Ascending aorta (tissue), 2 donors: ENCODE measurements at regions not wholly inside any gene's neighbourhood (a gene's known extent, or its start where the extent isn't known, plus 50 kb on each side); places are given as distances from the start of the nearest gene placed in this dataset.
"Not testable (repeated sequence)": the region's sequence is repeated elsewhere in the genome, so short reads cannot be mapped to it uniquely, and the experiment has no call there.

Experiments used
- DNase-seq, 2 donors: peaks; one replicate each; pipeline ENCODE4 v3.0.0-alpha.2; 2019; ENCODE audit warnings: low spot score in 2 of 2
- H3K27ac ChIP-seq, 2 donors: fragments of 200-600 bp; sonication (generic); one replicate each; pipeline ENCODE4 v1.5.1; 2016 to 2017; ENCODE audit warnings: mild to moderate bottlenecking in 1 of 2
- H3K27me3 ChIP-seq: fragments of 200-600 bp; sonication (generic); one replicate; pipeline ENCODE4 v1.5.1; 2017
- H3K36me3 ChIP-seq, 2 donors: fragments of 200-600 bp; sonication (generic); one replicate each; pipeline ENCODE4 v1.5.1; 2016
- H3K4me1 ChIP-seq, 2 donors: fragments of 200-600 bp; sonication (generic); one replicate each; pipeline ENCODE4 v1.5.1; 2016 to 2017; ENCODE audit warnings: mild to moderate bottlenecking in 1 of 2
- H3K4me3 ChIP-seq, 2 donors: fragments of 200-600 bp; sonication (generic); one replicate each; pipeline ENCODE4 v1.5.1; 2016 to 2017; ENCODE audit warnings: mild to moderate bottlenecking in 1 of 2
- H3K9me3 ChIP-seq, 2 donors: fragments of 200-600 bp; sonication (generic); one replicate each; pipeline ENCODE4 v1.5.1; 2016
- intact Hi-C: fragments of 100-400 bp; cut with DNase I; formaldehyde crosslinking; loops from one replicate; pipeline ENCODE4 v1.15.1; 2023
- TF ChIP-seq, protein P1 (sequence below), 3 experiments: fragments of 200-600 bp in 2 of 3; fragments of 450-650 bp in 1 of 3; sonication (generic) in 2 of 3; IDR thresholded peaks; one replicate each; pipeline ENCODE4 v1.5.1; 2016 to 2019; ENCODE audit warnings: antibody characterized with exemption in 3 of 3, mild to moderate bottlenecking in 1 of 3, moderate library complexity in 1 of 3

DNA sequence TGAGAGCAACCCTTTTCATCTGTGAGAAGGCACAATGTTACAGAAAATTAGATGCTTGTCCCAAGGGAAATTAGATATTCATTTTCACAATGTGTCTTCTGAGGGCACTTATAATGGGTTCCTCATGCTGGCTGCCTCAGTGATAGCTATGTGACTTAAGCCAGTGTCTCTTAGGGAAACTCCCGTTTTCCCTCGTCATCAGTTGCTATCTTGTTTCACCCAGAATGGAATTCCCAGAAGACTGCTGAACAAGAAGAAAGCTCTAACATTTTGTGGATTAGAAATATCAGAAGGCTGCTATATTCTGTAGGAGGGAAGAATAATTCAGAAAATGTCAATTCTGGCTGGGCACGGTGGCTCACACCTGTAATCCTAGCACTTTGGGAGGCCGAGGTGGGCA lies 67.9 kb upstream of the WDR72 start:
- intact Hi-C loops: no loop called here
- TF ChIP-seq, protein P1, sequence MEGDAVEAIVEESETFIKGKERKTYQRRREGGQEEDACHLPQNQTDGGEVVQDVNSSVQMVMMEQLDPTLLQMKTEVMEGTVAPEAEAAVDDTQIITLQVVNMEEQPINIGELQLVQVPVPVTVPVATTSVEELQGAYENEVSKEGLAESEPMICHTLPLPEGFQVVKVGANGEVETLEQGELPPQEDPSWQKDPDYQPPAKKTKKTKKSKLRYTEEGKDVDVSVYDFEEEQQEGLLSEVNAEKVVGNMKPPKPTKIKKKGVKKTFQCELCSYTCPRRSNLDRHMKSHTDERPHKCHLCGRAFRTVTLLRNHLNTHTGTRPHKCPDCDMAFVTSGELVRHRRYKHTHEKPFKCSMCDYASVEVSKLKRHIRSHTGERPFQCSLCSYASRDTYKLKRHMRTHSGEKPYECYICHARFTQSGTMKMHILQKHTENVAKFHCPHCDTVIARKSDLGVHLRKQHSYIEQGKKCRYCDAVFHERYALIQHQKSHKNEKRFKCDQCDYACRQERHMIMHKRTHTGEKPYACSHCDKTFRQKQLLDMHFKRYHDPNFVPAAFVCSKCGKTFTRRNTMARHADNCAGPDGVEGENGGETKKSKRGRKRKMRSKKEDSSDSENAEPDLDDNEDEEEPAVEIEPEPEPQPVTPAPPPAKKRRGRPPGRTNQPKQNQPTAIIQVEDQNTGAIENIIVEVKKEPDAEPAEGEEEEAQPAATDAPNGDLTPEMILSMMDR (IDR thresholded peaks at IDR 0.05): no peak
- no peaks in the 10 kb centered on the region for H3K27me3 ChIP-seq
- no peak for DNase-seq
- no peak overlapping the region for H3K4me3 ChIP-seq
- H3K9me3 ChIP-seq: no peaks in the 10 kb centered on the region
- H3K4me1 ChIP-seq: peaks cover 0 to 2% of the 10 kb centered on the region in 2 donors
- H3K27ac ChIP-seq: no peak overlapping the region
- H3K36me3 ChIP-seq: no peaks in the 10 kb centered on the region

DNA sequence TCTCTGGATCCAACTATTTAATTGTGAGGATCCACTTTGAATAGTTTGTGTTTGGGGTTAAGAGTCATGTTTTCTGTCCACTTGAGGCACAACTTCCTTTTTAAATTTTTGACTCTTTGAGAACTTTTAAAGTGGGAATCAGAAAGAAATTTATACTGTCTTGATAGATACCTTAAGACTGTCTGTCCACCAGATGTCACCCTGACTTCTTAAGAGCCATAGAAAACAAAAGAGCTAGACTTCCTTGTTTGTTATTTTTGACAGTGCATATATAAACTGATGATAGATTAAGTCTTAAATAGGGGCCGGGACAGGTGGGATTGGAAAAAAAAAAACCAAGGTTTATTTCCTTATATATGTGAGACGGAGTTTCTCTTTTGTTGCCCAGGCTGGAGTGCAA lies 52.1 kb upstream of the WDR72 start:
- H3K27ac ChIP-seq: no peak overlapping the region
- H3K4me3 ChIP-seq: no peak overlapping the region
- TF ChIP-seq, protein P1 (IDR thresholded peaks at IDR 0.05): peak in 1 of 3 experiments; percentile 29
- no peaks in the 10 kb centered on the region for H3K27me3 ChIP-seq
- no peaks in the 10 kb centered on the region for H3K9me3 ChIP-seq
- intact Hi-C loops: no loop called here
- no peaks in the 10 kb centered on the region for H3K36me3 ChIP-seq
- H3K4me1 ChIP-seq: no peaks in the 10 kb centered on the region
- no peak for DNase-seq

DNA sequence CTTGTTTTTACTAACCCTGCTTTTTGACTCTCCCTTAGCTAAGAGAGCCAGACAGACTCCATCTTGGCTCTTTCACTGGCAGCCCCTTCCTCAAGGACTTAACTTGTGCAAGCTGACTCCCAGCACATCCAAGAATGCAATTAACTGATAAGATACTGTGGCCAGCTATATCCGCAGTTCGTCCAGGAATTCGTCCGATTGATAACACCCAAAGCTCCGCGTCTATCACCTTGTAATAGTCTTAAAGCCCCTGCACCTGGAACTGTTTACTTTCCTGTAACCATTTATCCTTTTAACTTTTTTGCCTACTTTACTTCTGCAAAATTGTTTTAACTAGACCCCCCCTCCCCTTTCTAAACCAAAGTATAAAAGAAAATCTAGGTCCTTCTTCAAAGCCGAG lies 50.8 kb upstream of the WDR72 start:
- H3K27me3 ChIP-seq, intact Hi-C loops, H3K4me1 ChIP-seq, H3K27ac ChIP-seq, H3K36me3 ChIP-seq, H3K9me3 ChIP-seq, H3K4me3 ChIP-seq, DNase-seq: not testable (repeated sequence)
